Thymus (tissue), 11 donors: ENCODE measurements at regions not wholly inside any gene's neighbourhood (a gene's known extent, or its start where the extent isn't known, plus 50 kb on each side); places are given as distances from the start of the nearest gene placed in this dataset.

ENCODE experiments used
- DNase-seq, 9 donors: peaks; one replicate each; pipeline ENCODE4 v3.0.0-alpha.2; 2013; ENCODE audit warnings: low spot score in 9 of 9, low read depth in 6 of 9, missing footprints in 1 of 9
- H3K27ac ChIP-seq, 2 donors: one replicate each; pipeline ENCODE4 v1.5.1; 2013; ENCODE audit warnings: control low read depth in 1 of 2, low read depth in 1 of 2, low read length in 1 of 2, mild to moderate bottlenecking in 1 of 2, moderate library complexity in 1 of 2
- H3K27me3 ChIP-seq, 2 donors: one replicate each; pipeline ENCODE4 v1.5.1; 2013; ENCODE audit warnings: low read length in 1 of 2; ENCODE audit not compliant: control insufficient read depth in 2 of 2, insufficient read depth in 1 of 2
- H3K36me3 ChIP-seq, 2 donors: one replicate each; pipeline ENCODE4 v1.5.1; 2013; ENCODE audit warnings: low read length in 1 of 2, mild to moderate bottlenecking in 1 of 2, moderate library complexity in 1 of 2; ENCODE audit not compliant: control insufficient read depth in 2 of 2, insufficient read depth in 2 of 2
- H3K4me1 ChIP-seq, 2 donors: one replicate each; pipeline ENCODE4 v1.5.1; 2013; ENCODE audit warnings: low read length in 2 of 2; ENCODE audit not compliant: control insufficient read depth in 2 of 2, insufficient read depth in 2 of 2
- H3K4me3 ChIP-seq, 2 donors: one replicate each; pipeline ENCODE4 v1.5.1; 2013; ENCODE audit warnings: low read length in 2 of 2, control low read depth in 1 of 2, mild to moderate bottlenecking in 1 of 2
- H3K9me3 ChIP-seq, 2 donors: one replicate each; pipeline ENCODE4 v1.5.1; 2013; ENCODE audit warnings: low read length in 1 of 2, mild to moderate bottlenecking in 1 of 2; ENCODE audit not compliant: control insufficient read depth in 2 of 2, insufficient read depth in 1 of 2
- WGBS: extraction: QIAGEN DNeasy Blood & Tissue Kit; methylation state at CpG from one replicate; pipeline ENCODE4 v1.1.7; 2013; 5-methylcytosine and 5-hydroxymethylcytosine counted together
- donor health status: healthy.

DNA sequence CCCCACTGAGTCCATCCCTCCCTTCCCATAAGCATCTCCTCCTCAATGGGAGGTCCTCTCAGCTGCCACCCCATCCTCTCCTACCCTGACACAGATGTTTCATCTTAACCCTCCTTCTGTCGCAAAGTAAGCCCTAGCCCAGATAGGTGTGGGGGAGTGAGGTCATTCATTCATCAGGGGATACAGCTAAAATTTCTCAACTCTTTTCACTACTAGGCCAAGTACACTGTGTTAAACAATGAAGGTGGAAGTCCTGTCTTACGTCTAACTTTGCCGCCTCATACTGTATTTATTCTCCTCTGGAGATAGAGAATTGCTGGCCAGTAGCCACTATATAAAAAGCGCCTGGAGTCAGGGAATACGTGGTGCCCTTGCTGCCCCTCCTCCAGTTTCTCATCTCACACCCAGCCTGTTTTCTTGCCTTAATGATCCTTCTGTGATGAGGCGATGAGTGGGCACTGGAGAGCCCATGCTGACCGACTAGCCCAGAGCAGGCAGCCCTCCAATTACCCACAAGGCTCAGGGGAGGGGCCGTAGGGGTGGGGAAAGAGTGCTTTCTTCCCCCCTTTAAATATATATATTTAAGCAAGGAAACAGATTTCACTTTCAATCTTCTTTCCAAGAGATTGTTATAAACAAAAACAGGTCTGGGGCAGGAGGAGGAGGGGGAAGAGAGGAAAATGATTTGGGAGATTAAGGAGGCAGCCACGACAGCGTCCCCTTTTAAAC lies 149.5 kb downstream of the PJA1 start:
- peaks cover 0 to 5% of the 10 kb centered on the region in 2 donors for H3K4me1 ChIP-seq
- WGBS = 91% methylated on average over 10 of the region's 10 CpGs
- H3K36me3 ChIP-seq = no peaks in the 10 kb centered on the region
- no peak for DNase-seq
- H3K4me3 ChIP-seq = no peak overlapping the region
- no peaks in the 10 kb centered on the region for H3K27me3 ChIP-seq
- H3K27ac ChIP-seq = no peak overlapping the region
- H3K9me3 ChIP-seq = no peaks in the 10 kb centered on the region

DNA sequence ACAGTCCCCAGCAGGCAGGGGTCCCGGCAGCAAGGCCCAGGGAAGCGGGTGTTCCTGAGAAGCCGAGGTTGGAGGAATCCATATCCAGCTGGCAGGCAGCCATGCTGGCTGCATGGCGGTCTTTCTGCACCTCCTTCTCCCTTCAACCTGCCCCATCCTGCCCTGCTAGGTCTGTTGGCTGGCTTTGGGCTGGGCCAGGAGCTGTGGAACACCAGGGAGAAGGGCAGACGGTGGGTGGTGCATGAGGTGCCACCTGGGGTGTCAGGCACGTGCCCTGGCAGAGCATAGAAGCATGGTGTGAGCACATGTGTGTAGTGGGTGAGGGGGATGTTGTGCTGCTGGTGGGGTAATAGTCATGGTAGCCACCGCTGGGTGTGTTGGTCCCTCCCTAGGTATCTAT lies 150.1 kb downstream of the PJA1 start:
- Histone ChIP-seq H3K4me1 (peaks cover 0 to 5% of the 10 kb centered on the region in 2 donors), H3K4me3 (no peak overlapping the region), H3K9me3 (no peaks in the 10 kb centered on the region), H3K36me3 (no peaks in the 10 kb centered on the region), H3K27me3 (no peaks in the 10 kb centered on the region), H3K27ac (no peak overlapping the region)
- 96% methylated on average over 7 of the region's 7 CpGs for WGBS
- DNase-seq = no peak

GRCh38 chrX:69014200-69014599 lies 151.1 kb downstream of the PJA1 start:
- no peak for DNase-seq
- no peak overlapping the region for H3K4me3 ChIP-seq
- H3K36me3 ChIP-seq = no peaks in the 10 kb centered on the region
- H3K4me1 ChIP-seq = peaks cover 0 to 5% of the 10 kb centered on the region in 2 donors
- WGBS = 100% methylated on average over 2 of the region's 2 CpGs
- no peak overlapping the region for H3K27ac ChIP-seq
- H3K9me3 ChIP-seq = no peaks in the 10 kb centered on the region
- no peaks in the 10 kb centered on the region for H3K27me3 ChIP-seq

GRCh38 chrX:69010339-69010738 lies 154.9 kb downstream of the PJA1 start:
- Histone ChIP-seq H3K4me3 (no peak overlapping the region), H3K27me3 (no peaks in the 10 kb centered on the region), H3K36me3 (no peaks in the 10 kb centered on the region), H3K9me3 (no peaks in the 10 kb centered on the region), H3K27ac (no peak overlapping the region), H3K4me1 (peaks cover 0 to 2% of the 10 kb centered on the region in 2 donors)
- 94% methylated on average over 4 of the region's 4 CpGs for WGBS
- no peak for DNase-seq

DNA sequence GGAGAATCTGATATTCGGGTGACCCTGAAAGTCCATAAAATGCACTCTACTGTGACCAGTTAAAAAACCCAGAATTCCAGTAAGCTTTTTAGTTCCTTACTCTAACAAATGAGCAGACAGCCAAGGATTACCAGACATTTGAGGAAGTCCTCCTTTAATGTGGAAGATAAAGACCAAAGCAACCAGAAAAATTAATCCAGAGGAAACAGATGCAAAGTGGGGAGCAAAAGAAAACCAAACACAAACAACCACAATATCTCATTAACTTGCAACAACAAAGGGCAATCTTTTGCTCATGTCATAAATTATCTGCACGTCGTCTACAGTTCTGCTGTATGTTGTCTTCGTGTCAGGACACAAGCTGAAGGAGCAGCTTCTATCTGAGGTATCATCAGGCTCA lies 164.4 kb downstream of the PJA1 start:
- no peak for DNase-seq
- 23% methylated on average over 4 of the region's 4 CpGs for WGBS
- Histone ChIP-seq H3K36me3 (no peaks in the 10 kb centered on the region), H3K27me3 (no peaks in the 10 kb centered on the region), H3K9me3 (no peaks in the 10 kb centered on the region), H3K27ac (no peak overlapping the region), H3K4me1 (no peaks in the 10 kb centered on the region), H3K4me3 (no peak overlapping the region)

DNA sequence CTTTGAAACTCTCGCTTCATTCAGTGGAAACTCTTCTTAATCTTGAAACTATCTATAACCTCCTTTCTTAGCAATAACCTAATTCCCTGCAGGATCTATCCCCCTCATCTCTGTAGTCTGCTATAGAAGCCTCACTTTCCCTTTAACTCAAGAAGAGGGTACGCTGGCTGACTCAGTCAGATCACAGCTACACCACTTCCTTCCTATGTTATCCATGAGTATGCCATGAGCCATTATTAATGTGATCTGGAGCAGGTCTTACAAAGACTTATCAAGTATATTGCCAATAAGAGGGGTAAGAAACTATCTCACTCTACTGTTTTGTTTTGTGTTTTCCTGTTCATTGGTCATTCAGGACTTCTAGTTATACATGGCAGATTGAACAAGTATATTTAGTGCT lies 165.3 kb downstream of the PJA1 start:
- no peak overlapping the region for H3K27ac ChIP-seq
- no peak for DNase-seq

GRCh38 chrX:68999356-68999755 lies 165.9 kb downstream of the PJA1 start:
- DNase-seq = no peak

More for the DNA sequence above, 165.3 kb downstream of the PJA1 start:
- Histone ChIP-seq H3K27me3 (no peaks in the 10 kb centered on the region), H3K36me3 (no peaks in the 10 kb centered on the region), H3K4me1 (peaks cover 0 to 2% of the 10 kb centered on the region in 2 donors), H3K4me3 (no peak overlapping the region), H3K9me3 (no peaks in the 10 kb centered on the region)
- WGBS = 80% methylated on average over 2 of the region's 2 CpGs

GRCh38 chrX:68998716-68999115 lies 166.5 kb downstream of the PJA1 start:
- H3K4me1 ChIP-seq = peaks cover 0 to 5% of the 10 kb centered on the region in 2 donors
- H3K36me3 ChIP-seq = no peaks in the 10 kb centered on the region
- no peaks in the 10 kb centered on the region for H3K27me3 ChIP-seq
- DNase-seq = no peak
- WGBS = 94% methylated on average over 4 of the region's 4 CpGs
- no peak overlapping the region for H3K27ac ChIP-seq
- H3K4me3 ChIP-seq = no peak overlapping the region
- no peaks in the 10 kb centered on the region for H3K9me3 ChIP-seq

More at GRCh38 chrX:68999356-68999755, 165.9 kb downstream of the PJA1 start:
- Histone ChIP-seq H3K9me3 (no peaks in the 10 kb centered on the region), H3K27me3 (no peaks in the 10 kb centered on the region), H3K4me3 (no peak overlapping the region), H3K36me3 (no peaks in the 10 kb centered on the region), H3K27ac (no peak overlapping the region), H3K4me1 (peaks cover 0 to 5% of the 10 kb centered on the region in 2 donors)
- WGBS = 92% methylated on average over 4 of the region's 4 CpGs

GRCh38 chrX:68997911-68998310 lies 167.3 kb downstream of the PJA1 start:
- peaks cover 0 to 5% of the 10 kb centered on the region in 2 donors for H3K4me1 ChIP-seq
- H3K9me3 ChIP-seq = no peaks in the 10 kb centered on the region
- 93% methylated on average over 2 of the region's 2 CpGs for WGBS
- H3K36me3 ChIP-seq = no peaks in the 10 kb centered on the region
- no peak overlapping the region for H3K4me3 ChIP-seq
- H3K27ac ChIP-seq = no peak overlapping the region
- DNase-seq = no peak
- no peaks in the 10 kb centered on the region for H3K27me3 ChIP-seq
